ENCODE measurements at regions not wholly inside any gene's neighbourhood (a gene's known extent, or its start where the extent isn't known, plus 50 kb on each side); places are given as distances from the start of the nearest gene placed in this dataset.

- DNase-seq (ENCODE audit: low spot score) = no peak
Observed at GRCh38 chr20:22370137-22370536, 214.2 kb downstream of the FOXA2 start.

GRCh38 chr20:22369100-22369499, 215.3 kb downstream of the FOXA2 start:
- DNase-seq (ENCODE audit: low spot score) = no peak

- no peak for DNase-seq (ENCODE audit: low spot score)
Observed at GRCh38 chr20:22368235-22368634, 216.1 kb downstream of the FOXA2 start.

GRCh38 chr20:22366631-22367030, 217.7 kb downstream of the FOXA2 start:
- no peak for DNase-seq (ENCODE audit: low spot score)

- DNase-seq (ENCODE audit: low spot score) = no peak
Observed at GRCh38 chr20:22354647-22355046, 229.7 kb downstream of the FOXA2 start.

- DNase-seq (ENCODE audit: low spot score) = no peak
Observed at GRCh38 chr20:22353586-22353985, 230.8 kb downstream of the FOXA2 start.

GRCh38 chr20:22352019-22352418, 232.4 kb downstream of the FOXA2 start:
- DNase-seq (ENCODE audit: low spot score) = no peak

- DNase-seq (ENCODE audit: low spot score) = no peak
Observed at GRCh38 chr20:22350624-22351023, 233.7 kb downstream of the FOXA2 start.

GRCh38 chr20:22348010-22348409, 236.4 kb downstream of the FOXA2 start:
- DNase-seq (ENCODE audit: low spot score) = no peak

- no peak for DNase-seq (ENCODE audit: low spot score)
Observed at GRCh38 chr20:22346716-22347115, 237.7 kb downstream of the FOXA2 start.

- no peak for DNase-seq (ENCODE audit: low spot score)
Observed at GRCh38 chr20:22343612-22344011, 240.8 kb downstream of the FOXA2 start.

- no peak for DNase-seq (ENCODE audit: low spot score)
Observed at GRCh38 chr20:22342410-22342809, 242.0 kb downstream of the FOXA2 start.

- DNase-seq (ENCODE audit: low spot score) = no peak
Observed at GRCh38 chr20:22341508-22341907, 242.9 kb downstream of the FOXA2 start.

GRCh38 chr20:22339946-22340345, 244.4 kb downstream of the FOXA2 start:
- no peak for DNase-seq (ENCODE audit: low spot score)

GRCh38 chr20:22339091-22339881, 245.1 kb downstream of the FOXA2 start:
- DNase-seq (ENCODE audit: low spot score) = peak; percentile 69

- DNase-seq (ENCODE audit: low spot score) = no peak
Observed at GRCh38 chr20:22338140-22338708, 246.1 kb downstream of the FOXA2 start.

GRCh38 chr20:22335210-22335609, 249.2 kb downstream of the FOXA2 start:
- DNase-seq (ENCODE audit: low spot score) = no peak

GRCh38 chr20:22333885-22334545, 250.4 kb downstream of the FOXA2 start:
- DNase-seq (ENCODE audit: low spot score) = peak; percentile 72

GRCh38 chr20:22324505-22324904, 259.9 kb downstream of the FOXA2 start:
- DNase-seq (ENCODE audit: low spot score) = no peak

- no peak for DNase-seq (ENCODE audit: low spot score)
Observed at GRCh38 chr20:22322513-22322912, 261.9 kb downstream of the FOXA2 start.

GRCh38 chr20:22321191-22321590, 263.2 kb downstream of the FOXA2 start:
- DNase-seq (ENCODE audit: low spot score) = no peak

- no peak for DNase-seq (ENCODE audit: low spot score)
Observed at GRCh38 chr20:22320245-22320915, 264.0 kb downstream of the FOXA2 start.

- no peak for DNase-seq (ENCODE audit: low spot score)
Observed at GRCh38 chr20:22315771-22316170, 268.6 kb downstream of the FOXA2 start.

All from NAMALWA (cell line).